Muscle layer of colon (tissue), 2 donors: ENCODE measurements at regions not wholly inside any gene's neighbourhood (a gene's known extent, or its start where the extent isn't known, plus 50 kb on each side); places are given as distances from the start of the nearest gene placed in this dataset.

Source experiments
- H3K27ac ChIP-seq: one replicate; pipeline ENCODE4 v1.7.0; 2013; ENCODE audit warnings: low read depth, mild to moderate bottlenecking, low read length, moderate library complexity
- H3K27me3 ChIP-seq, 2 donors: one replicate each; pipeline ENCODE4 v1.7.0; 2013; ENCODE audit warnings: low read length in 2 of 2, mild to moderate bottlenecking in 2 of 2; ENCODE audit not compliant: insufficient read depth in 2 of 2, control insufficient read depth in 1 of 2
- H3K36me3 ChIP-seq: one replicate; pipeline ENCODE4 v1.7.0; 2013; ENCODE audit warnings: mild to moderate bottlenecking, low read length; ENCODE audit not compliant: insufficient read depth
- H3K4me1 ChIP-seq: one replicate; pipeline ENCODE4 v1.7.0; 2013; ENCODE audit warnings: mild to moderate bottlenecking, low read length; ENCODE audit not compliant: insufficient read depth
- H3K4me3 ChIP-seq, 2 donors: one replicate each; pipeline ENCODE4 v1.7.0; 2013; ENCODE audit warnings: low read length in 2 of 2, low read depth in 1 of 2, mild to moderate bottlenecking in 1 of 2, moderate library complexity in 1 of 2
- H3K9ac ChIP-seq: one replicate; pipeline ENCODE4 v1.7.0; 2013; ENCODE audit warnings: low read length
- H3K9me3 ChIP-seq: one replicate; pipeline ENCODE4 v1.7.0; 2013; ENCODE audit warnings: mild to moderate bottlenecking, low read length
- donor health status: abdominal sarcoma.
- donor health status: Adenocarcinoma of cecum.

DNA sequence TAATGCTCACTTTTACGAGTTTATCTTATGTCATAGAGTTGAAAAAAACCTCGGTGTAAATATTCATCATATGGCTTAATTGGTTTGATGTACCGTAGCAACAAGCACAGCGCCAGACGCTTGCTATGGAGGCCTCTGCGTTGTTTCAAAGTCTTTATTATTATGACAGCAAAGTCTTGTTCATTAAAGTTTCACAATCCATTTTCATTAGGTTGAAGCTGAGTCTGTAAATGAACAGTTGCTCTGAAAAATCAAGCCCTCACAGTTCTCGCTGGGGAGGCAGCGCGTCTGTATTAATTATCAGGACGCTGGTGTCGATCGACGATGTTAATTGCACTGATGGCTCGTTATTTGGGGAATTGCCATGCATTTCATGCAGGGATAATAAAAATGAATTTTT is 185.6 kb downstream of the INSC start:
- H3K9me3 ChIP-seq, result no peaks in the 10 kb centered on the region
- no peak overlapping the region for H3K9ac ChIP-seq
- H3K27ac ChIP-seq, result no peak overlapping the region
- H3K4me1 ChIP-seq, result no peaks in the 10 kb centered on the region
- H3K4me3 ChIP-seq, result no peak overlapping the region
- no peaks in the 10 kb centered on the region for H3K27me3 ChIP-seq
- no peaks in the 10 kb centered on the region for H3K36me3 ChIP-seq

- no peak overlapping the region for H3K4me3 ChIP-seq
- H3K36me3 ChIP-seq, result no peaks in the 10 kb centered on the region
- no peak overlapping the region for H3K27ac ChIP-seq
- H3K27me3 ChIP-seq, result no peaks in the 10 kb centered on the region
- no peaks in the 10 kb centered on the region for H3K4me1 ChIP-seq
- H3K9me3 ChIP-seq, result no peaks in the 10 kb centered on the region
- no peak overlapping the region for H3K9ac ChIP-seq
Measured at GRCh38 chr11:15307619-15308024, 192.9 kb downstream of the INSC start.

GRCh38 chr11:15308840-15309239 is 194.1 kb downstream of the INSC start:
- Histone ChIP-seq H3K27me3 (no peaks in the 10 kb centered on the region), H3K9ac (no peak overlapping the region), H3K27ac (no peak overlapping the region), H3K9me3 (no peaks in the 10 kb centered on the region), H3K4me3 (no peak overlapping the region), H3K36me3 (no peaks in the 10 kb centered on the region), H3K4me1 (no peaks in the 10 kb centered on the region)

- Histone ChIP-seq H3K27me3 (no peaks in the 10 kb centered on the region), H3K4me3 (no peak overlapping the region), H3K4me1 (no peaks in the 10 kb centered on the region), H3K9me3 (no peaks in the 10 kb centered on the region), H3K9ac (no peak overlapping the region), H3K27ac (no peak overlapping the region), H3K36me3 (no peaks in the 10 kb centered on the region)
Measured at GRCh38 chr11:15309296-15309695, 194.6 kb downstream of the INSC start.

- Histone ChIP-seq H3K9me3 (no peaks in the 10 kb centered on the region), H3K4me1 (no peaks in the 10 kb centered on the region), H3K4me3 (no peak overlapping the region), H3K9ac (no peak overlapping the region), H3K36me3 (no peaks in the 10 kb centered on the region), H3K27me3 (no peaks in the 10 kb centered on the region), H3K27ac (no peak overlapping the region)
Measured at GRCh38 chr11:15313862-15314261, 199.1 kb downstream of the INSC start.

- no peaks in the 10 kb centered on the region for H3K36me3 ChIP-seq
- no peaks in the 10 kb centered on the region for H3K9me3 ChIP-seq
- H3K27me3 ChIP-seq, result no peaks in the 10 kb centered on the region
- H3K9ac ChIP-seq, result no peak overlapping the region
- no peak overlapping the region for H3K27ac ChIP-seq
- no peak overlapping the region for H3K4me3 ChIP-seq
- no peaks in the 10 kb centered on the region for H3K4me1 ChIP-seq
Measured at GRCh38 chr11:15318814-15319213, 204.1 kb downstream of the INSC start.

GRCh38 chr11:15326520-15326919 is 211.8 kb downstream of the INSC start:
- Histone ChIP-seq H3K4me1 (no peaks in the 10 kb centered on the region), H3K9me3 (no peaks in the 10 kb centered on the region), H3K9ac (no peak overlapping the region), H3K27ac (no peak overlapping the region), H3K36me3 (no peaks in the 10 kb centered on the region), H3K4me3 (no peak overlapping the region), H3K27me3 (no peaks in the 10 kb centered on the region)

GRCh38 chr11:15327786-15328231 is 213.1 kb downstream of the INSC start:
- H3K4me3 ChIP-seq, result no peak overlapping the region
- H3K27me3 ChIP-seq, result no peaks in the 10 kb centered on the region
- no peaks in the 10 kb centered on the region for H3K36me3 ChIP-seq
- no peaks in the 10 kb centered on the region for H3K9me3 ChIP-seq
- no peaks in the 10 kb centered on the region for H3K4me1 ChIP-seq
- H3K27ac ChIP-seq, result no peak overlapping the region
- H3K9ac ChIP-seq, result no peak overlapping the region

DNA sequence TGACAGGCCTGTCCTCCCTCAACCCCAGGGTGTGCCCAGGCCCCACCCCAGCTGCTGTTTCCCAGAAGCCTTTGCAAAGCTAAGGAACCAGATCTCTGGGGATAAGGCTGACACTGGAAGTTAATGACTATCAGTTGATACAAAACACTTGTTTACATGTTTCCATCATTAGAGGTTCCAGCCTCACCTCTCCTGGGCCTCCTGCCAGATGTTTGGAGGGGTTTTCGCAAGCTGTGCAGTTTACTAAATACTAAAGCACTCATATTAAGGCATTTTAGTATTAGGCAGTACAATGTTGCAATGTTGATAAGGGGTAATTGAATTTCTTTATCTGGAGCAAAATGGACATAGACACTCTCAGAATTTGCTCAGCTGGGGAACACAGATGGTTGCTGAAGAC is 218.7 kb downstream of the INSC start:
- Histone ChIP-seq H3K9me3 (no peaks in the 10 kb centered on the region), H3K27ac (no peak overlapping the region), H3K27me3 (no peaks in the 10 kb centered on the region), H3K9ac (no peak overlapping the region), H3K4me3 (no peak overlapping the region), H3K36me3 (no peaks in the 10 kb centered on the region), H3K4me1 (no peaks in the 10 kb centered on the region)

DNA sequence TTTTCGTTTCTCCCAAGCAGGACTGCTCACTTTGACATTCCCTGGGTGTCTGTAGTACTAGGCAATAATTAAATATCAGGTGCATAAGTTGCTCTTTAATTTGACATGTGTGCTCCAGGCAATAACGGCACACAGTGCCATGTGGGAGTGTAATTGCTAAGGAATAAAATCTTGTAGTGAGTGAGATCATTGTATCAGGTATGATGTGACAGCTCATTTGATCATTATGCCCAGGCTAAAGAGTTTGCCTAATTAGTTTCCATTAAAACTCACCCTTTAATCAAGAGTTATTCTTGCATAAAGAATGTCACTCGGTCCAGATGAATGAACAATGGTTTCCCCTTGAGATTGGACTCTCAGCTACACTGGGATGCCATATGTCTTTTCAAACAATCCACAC is 220.0 kb downstream of the INSC start:
- no peak overlapping the region for H3K4me3 ChIP-seq
- H3K36me3 ChIP-seq, result no peaks in the 10 kb centered on the region
- H3K9me3 ChIP-seq, result no peaks in the 10 kb centered on the region

GRCh38 chr11:15336021-15336420 is 221.3 kb downstream of the INSC start:
- Histone ChIP-seq H3K4me3 (no peak overlapping the region), H3K4me1 (no peaks in the 10 kb centered on the region), H3K9me3 (no peaks in the 10 kb centered on the region), H3K27ac (no peak overlapping the region), H3K36me3 (no peaks in the 10 kb centered on the region), H3K9ac (no peak overlapping the region), H3K27me3 (no peaks in the 10 kb centered on the region)

More for the DNA sequence above, 220.0 kb downstream of the INSC start:
- Histone ChIP-seq H3K27me3 (no peaks in the 10 kb centered on the region), H3K4me1 (no peaks in the 10 kb centered on the region), H3K9ac (no peak overlapping the region), H3K27ac (no peak overlapping the region)

DNA sequence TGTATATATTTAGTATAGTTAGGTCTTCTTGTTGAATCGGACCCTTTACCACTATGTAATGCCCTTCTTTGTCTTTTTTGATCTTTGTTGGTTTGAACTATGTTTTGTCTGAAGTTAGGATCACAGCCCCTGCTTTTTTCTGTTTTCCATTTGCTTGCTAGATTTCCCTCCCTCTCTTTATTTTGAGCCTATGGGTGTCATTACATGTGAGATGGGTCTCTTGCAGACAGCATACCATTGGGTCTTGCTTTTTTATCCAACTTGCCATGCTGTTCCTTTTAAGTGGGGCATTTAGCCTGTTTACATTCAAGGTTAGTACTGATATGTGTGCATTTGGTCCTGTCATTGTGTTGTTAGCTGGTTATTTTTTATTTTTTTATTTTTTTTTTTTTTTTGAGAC is 224.6 kb downstream of the INSC start:
- Histone ChIP-seq H3K36me3 (no peaks in the 10 kb centered on the region), H3K4me1 (no peaks in the 10 kb centered on the region), H3K9me3 (no peaks in the 10 kb centered on the region), H3K9ac (no peak overlapping the region), H3K4me3 (no peak overlapping the region), H3K27ac (no peak overlapping the region), H3K27me3 (no peaks in the 10 kb centered on the region)
